Smooth muscle cell (in vitro differentiated cells): ENCODE measurements at regions not wholly inside any gene's neighbourhood (a gene's known extent, or its start where the extent isn't known, plus 50 kb on each side); places are given as distances from the start of the nearest gene placed in this dataset.

Experiments
- DNase-seq: peaks from one replicate; lab custom pipeline; 2025; ENCODE audit not compliant: unreplicated experiment; lab: John Stamatoyannopoulos, UW
- H2AFZ ChIP-seq: fragments of 200-600 bp; sonication (generic); 2 replicates; pipeline ENCODE4 v1.6.0; 2016; ENCODE audit warnings: antibody characterized with exemption, low read depth, mild to moderate bottlenecking
- H3F3A ChIP-seq: fragments of 200-600 bp; sonication (generic); 2 replicates; pipeline ENCODE4 v1.6.0; 2017; ENCODE audit warnings: antibody characterized with exemption, low read depth
- H3K27ac ChIP-seq: fragments of 200-600 bp; sonication (generic); 2 replicates; pipeline ENCODE4 v1.5.1; 2016; ENCODE audit warnings: low read depth, mild to moderate bottlenecking
- H3K27me3 ChIP-seq: fragments of 200-600 bp; sonication (generic); 2 replicates; pipeline ENCODE4 v1.6.1; 2016; ENCODE audit warnings: low read depth, mild to moderate bottlenecking
- H3K36me3 ChIP-seq: fragments of 200-600 bp; sonication (generic); 2 replicates; pipeline ENCODE4 v1.5.1; 2016; ENCODE audit warnings: low read depth
- H3K4me1 ChIP-seq: fragments of 200-600 bp; sonication (generic); 2 replicates; pipeline ENCODE4 v1.5.1; 2016; ENCODE audit warnings: low read depth
- H3K4me2 ChIP-seq: fragments of 200-600 bp; sonication (generic); 2 replicates; pipeline ENCODE4 v1.6.0; 2016; ENCODE audit warnings: mild to moderate bottlenecking
- H3K4me3 ChIP-seq: fragments of 200-600 bp; sonication (generic); 2 replicates; pipeline ENCODE4 v1.5.1; 2016; ENCODE audit warnings: mild to moderate bottlenecking
- H3K79me2 ChIP-seq: fragments of 200-600 bp; sonication (generic); 2 replicates; pipeline ENCODE4 v1.6.0; 2016; ENCODE audit warnings: low read depth, mild to moderate bottlenecking
- H3K9ac ChIP-seq: fragments of 200-600 bp; sonication (generic); 2 replicates; pipeline ENCODE4 v1.6.0; 2016; ENCODE audit warnings: low read depth
- H3K9me3 ChIP-seq: fragments of 200-600 bp; sonication (generic); replicated peaks from 2 replicates; pipeline ENCODE4 v1.5.1; 2016; ENCODE audit warnings: low read depth
- H4K20me1 ChIP-seq: fragments of 200-600 bp; sonication (generic); 2 replicates; pipeline ENCODE4 v1.6.0; 2016; ENCODE audit warnings: low read depth
- CTCF ChIP-seq: fragments of 200-600 bp; sonication (generic); IDR thresholded peaks from 2 replicates; pipeline ENCODE4 v1.5.1; 2017; ENCODE audit warnings: borderline replicate concordance, mild to moderate bottlenecking, antibody characterized with exemption; ENCODE audit not compliant: insufficient read depth, poor library complexity, severe bottlenecking
- WGBS: methylation state at CpG from one replicate; pipeline ENCODE4 v1.1.7; 2016; ENCODE audit warnings: low lambda C conversion rate; 5-methylcytosine and 5-hydroxymethylcytosine counted together

GRCh38 chr9:16357828-16358227, 512.6 kb downstream of the BNC2 start:
- Histone ChIP-seq H3K79me2 (no peaks in the 10 kb centered on the region), H3K27me3 (no peaks in the 10 kb centered on the region), H3K4me2 (no peak overlapping the region), H3K27ac (no peak overlapping the region), H3K9me3 (no peaks in the 10 kb centered on the region), H3K4me1 (no peaks in the 10 kb centered on the region), H4K20me1 (no peaks in the 10 kb centered on the region), H3K9ac (no peak overlapping the region), H3K36me3 (no peaks in the 10 kb centered on the region), H3F3A (no peaks in the 10 kb centered on the region), H2AFZ (no peak overlapping the region), H3K4me3 (no peak overlapping the region)
- no peak for TF ChIP-seq CTCF
- WGBS, result 86% methylated on average over 4 of the region's 4 CpGs
- no peak for DNase-seq

GRCh38 chr9:16358751-16359150, 511.7 kb downstream of the BNC2 start:
- no peak for DNase-seq
- Histone ChIP-seq H3K9me3 (no peaks in the 10 kb centered on the region), H3K79me2 (no peaks in the 10 kb centered on the region), H3K36me3 (no peaks in the 10 kb centered on the region), H3F3A (no peaks in the 10 kb centered on the region), H3K27ac (no peak overlapping the region), H3K4me3 (no peak overlapping the region), H3K4me2 (no peak overlapping the region), H3K4me1 (no peaks in the 10 kb centered on the region), H3K27me3 (no peaks in the 10 kb centered on the region), H4K20me1 (no peaks in the 10 kb centered on the region), H2AFZ (no peak overlapping the region), H3K9ac (no peak overlapping the region)
- no peak for TF ChIP-seq CTCF
- 91% methylated on average over 2 of the region's 2 CpGs for WGBS
